ENCODE measurements at regions not wholly inside any gene's neighbourhood (a gene's known extent, or its start where the extent isn't known, plus 50 kb on each side); places are given as distances from the start of the nearest gene placed in this dataset.

GRCh38 chr6:42502127-42502526 is 50.4 kb upstream of the TRERF1 start:
- no peak for TF ChIP-seq EZH2phosphoT487 (IDR thresholded peaks at IDR 0.05; ENCODE audit: insufficient read depth, low read depth)
- no peak for TF ChIP-seq EZH2 (IDR thresholded peaks at IDR 0.05; ENCODE audit: insufficient read depth, poor library complexity, severe bottlenecking)
